SK-N-SH (cell line): ENCODE measurements at regions not wholly inside any gene's neighbourhood (a gene's known extent, or its start where the extent isn't known, plus 50 kb on each side); places are given as distances from the start of the nearest gene placed in this dataset.

ENCODE experiments used
- CTCF ChIA-PET: fragments of 300-600, 350-600 bp; formaldehyde crosslinking; extraction: SDS; loops from one replicate; lab custom pipeline; 2021; lab: Yijun Ruan, JAX
- POLR2A ChIA-PET: fragments of 350-600 bp; sonication (Branson Sonifier 250); formaldehyde crosslinking; extraction: SDS; loops from one replicate; lab custom pipeline; 2020; ENCODE audit warnings: antibody characterized with exemption, inconsistent platforms; lab: Yijun Ruan, JAX
- DNase-seq: peaks from one replicate; pipeline ENCODE4 v3.0.0; 2012
- H2AFZ ChIP-seq: fragments of 200-600 bp; sonication (generic); 2 replicates; pipeline ENCODE4 v1.8.1; 2016; ENCODE audit warnings: antibody characterized with exemption, mild to moderate bottlenecking, low read depth
- H3F3A ChIP-seq: fragments of 200-600 bp; sonication (generic); replicated peaks from 2 replicates; pipeline ENCODE3; 2016; ENCODE audit warnings: antibody characterized with exemption, mild to moderate bottlenecking; ENCODE audit not compliant: insufficient read depth
- H3K27ac ChIP-seq, 2 experiments: fragments of 200-500 bp in 1 of 2; fragments of 200-600 bp in 1 of 2; sonication (Bioruptor generic) in 1 of 2; sonication (generic), shearing (Covaris generic) in 1 of 2; 2 replicates each; pipeline versions ENCODE4 v1.5.1 to v1.6.1; 2014 to 2016; ENCODE audit warnings: low read depth in 2 of 2, inconsistent platforms in 1 of 2, low read length in 1 of 2, mild to moderate bottlenecking in 1 of 2, mixed read lengths in 1 of 2
- H3K27me3 ChIP-seq: fragments of 200-600 bp; sonication (generic), shearing (Covaris generic); 2 replicates; pipeline ENCODE4 v1.6.1; 2016; ENCODE audit warnings: mixed run types; ENCODE audit not compliant: insufficient read depth
- H3K36me3 ChIP-seq, 2 experiments: fragments of 200-500 bp in 1 of 2; fragments of 200-600 bp in 1 of 2; sonication (Bioruptor generic) in 1 of 2; sonication (generic) in 1 of 2; replicated peaks in 1 of 2; 2 replicates each; pipeline versions ENCODE3 to v1.5.1; 2014 to 2016; ENCODE audit warnings: low read length in 1 of 2, mild to moderate bottlenecking in 1 of 2; ENCODE audit not compliant: insufficient read depth in 2 of 2, control insufficient read depth in 1 of 2
- H3K4me1 ChIP-seq, 2 experiments: fragments of 200-500 bp in 1 of 2; fragments of 200-600 bp in 1 of 2; sonication (Bioruptor generic) in 1 of 2; sonication (generic), shearing (Covaris generic) in 1 of 2; 2 replicates each; pipeline versions ENCODE4 v1.5.1 to v1.6.1; 2014 to 2016; ENCODE audit warnings: low read depth in 1 of 2, low read length in 1 of 2, mixed run types in 1 of 2; ENCODE audit not compliant: insufficient read depth in 2 of 2, control insufficient read depth in 1 of 2
- H3K4me2 ChIP-seq: fragments of 200-600 bp; sonication (generic), shearing (Covaris generic); 2 replicates; pipeline ENCODE4 v1.6.1; 2017; ENCODE audit warnings: mixed run types
- H3K4me3 ChIP-seq, 2 experiments: fragments of 200-500 bp in 1 of 2; fragments of 200-600 bp in 1 of 2; sonication (Bioruptor generic) in 1 of 2; sonication (generic), shearing (Covaris generic) in 1 of 2; 2 replicates each; pipeline versions ENCODE4 v1.5.1 to v1.8.1; 2014 to 2016; ENCODE audit warnings: low read depth in 2 of 2, inconsistent platforms in 1 of 2, low read length in 1 of 2, mild to moderate bottlenecking in 1 of 2, mixed read lengths in 1 of 2, moderate library complexity in 1 of 2
- H3K79me2 ChIP-seq: fragments of 200-600 bp; sonication (generic); 2 replicates; pipeline ENCODE4 v1.8.1; 2017; ENCODE audit warnings: mild to moderate bottlenecking; ENCODE audit not compliant: insufficient read depth
- H3K9ac ChIP-seq: fragments of 200-600 bp; sonication (generic); 2 replicates; pipeline ENCODE4 v1.6.1; 2017; ENCODE audit warnings: mixed run types
- H3K9me2 ChIP-seq: fragments of 200-600 bp; sonication (generic); 2 replicates; pipeline ENCODE4 v1.6.1; 2017; ENCODE audit warnings: mixed run types
- H3K9me3 ChIP-seq: fragments of 200-600 bp; sonication (generic); 2 replicates; pipeline ENCODE4 v1.6.1; 2017; ENCODE audit warnings: mixed run types, mild to moderate bottlenecking, moderate library complexity
- H4K20me1 ChIP-seq: fragments of 200-600 bp; sonication (generic); 2 replicates; pipeline ENCODE4 v1.6.1; 2017; ENCODE audit warnings: mild to moderate bottlenecking, mixed run types; ENCODE audit not compliant: insufficient read depth
- CHD2 ChIP-seq: fragments of 150-350 bp; IDR thresholded peaks from 2 replicates; pipeline ENCODE4 v1.6.1; 2018; ENCODE audit warnings: low read length; ENCODE audit not compliant: partially characterized antibody
- FOXJ3 ChIP-seq: sonication (generic); formaldehyde crosslinking; IDR thresholded peaks from 2 replicates; pipeline ENCODE4 v1.5.1; 2020; ENCODE audit warnings: mild to moderate bottlenecking, missing genetic modification reagents
- FOXM1 ChIP-seq: IDR thresholded peaks from 2 replicates; pipeline ENCODE4 v1.4.0; 2012; ENCODE audit warnings: low read depth, mild to moderate bottlenecking
- IRF3 ChIP-seq: fragments of 150-350 bp; IDR thresholded peaks from 2 replicates; pipeline ENCODE4 v1.6.1; 2016; ENCODE audit warnings: mild to moderate bottlenecking, low read depth, low read length
- NRF1 ChIP-seq: IDR thresholded peaks from 2 replicates; pipeline ENCODE4 v1.6.1; 2012; ENCODE audit warnings: low read depth, mild to moderate bottlenecking, low read length
- POLR2AphosphoS5 ChIP-seq: IDR thresholded peaks from 2 replicates; pipeline ENCODE4 v1.6.1; 2012; ENCODE audit warnings: low read depth, low read length
- RXRA ChIP-seq: IDR thresholded peaks from 2 replicates; pipeline ENCODE4 v1.4.0; 2012; ENCODE audit warnings: low read depth, mild to moderate bottlenecking, borderline replicate concordance
- TCF12 ChIP-seq: IDR thresholded peaks from 2 replicates; pipeline ENCODE4 v1.4.0; 2012
- TEAD4 ChIP-seq: IDR thresholded peaks from 2 replicates; pipeline ENCODE4 v1.4.0; 2012; ENCODE audit warnings: mild to moderate bottlenecking, borderline replicate concordance; ENCODE audit not compliant: insufficient read depth
- USF1 ChIP-seq: IDR thresholded peaks from 2 replicates; pipeline ENCODE4 v1.4.0; 2012; ENCODE audit warnings: low read depth, borderline replicate concordance
- WGBS: methylation state at CpG from one replicate; pipeline ENCODE4 v1.1.6; 2017; ENCODE audit warnings: low lambda C conversion rate; 5-methylcytosine and 5-hydroxymethylcytosine counted together
- TF ChIP-seq, protein P1 (sequence below): IDR thresholded peaks from 2 replicates; pipeline ENCODE4 v1.4.0; 2012; ENCODE audit warnings: low read depth
- TF ChIP-seq, protein P2 (sequence below): IDR thresholded peaks from 2 replicates; pipeline ENCODE4 v1.4.0; 2012; ENCODE audit warnings: low read depth, borderline replicate concordance
- TF ChIP-seq, protein P3 (sequence below): IDR thresholded peaks from 2 replicates; pipeline ENCODE4; 2012

GRCh38 chr1:13878021-13878420, 178.0 kb downstream of the PRDM2 start:
- ChIA-PET CTCF (interaction anchor here (0.9 kb wide), 1 partner anchor 213 kb away, joined by 3 read pairs; no protein-coding TSS in a partner anchor), POLR2A (no interaction called here)

More at GRCh38 chr1:13878021-13878420, 178.0 kb downstream of the PRDM2 start:
- Histone ChIP-seq H3K4me2 (no peak overlapping the region), H3F3A (no peaks in the 10 kb centered on the region), H3K79me2 (no peaks in the 10 kb centered on the region), H3K4me3 (no peak overlapping the region), H3K4me1 (no peaks in the 10 kb centered on the region), H4K20me1 (no peaks in the 10 kb centered on the region), H2AFZ (no peak overlapping the region), H3K27me3 (no peaks in the 10 kb centered on the region; the same call in 1 of the 2 replicates), H3K9ac (no peak overlapping the region), H3K27ac (no peak overlapping the region), H3K9me3 (no peaks in the 10 kb centered on the region), H3K36me3 (no peaks in the 10 kb centered on the region), H3K9me2 (no peaks in the 10 kb centered on the region)
- TF ChIP-seq FOXJ3 (no peak), USF1 (no peak), IRF3 (no peak), POLR2AphosphoS5 (no peak), TEAD4 (no peak), FOXM1 (no peak), RXRA (no peak), NRF1 (no peak), TCF12 (no peak), CHD2 (no peak)
- TF ChIP-seq, protein P1, sequence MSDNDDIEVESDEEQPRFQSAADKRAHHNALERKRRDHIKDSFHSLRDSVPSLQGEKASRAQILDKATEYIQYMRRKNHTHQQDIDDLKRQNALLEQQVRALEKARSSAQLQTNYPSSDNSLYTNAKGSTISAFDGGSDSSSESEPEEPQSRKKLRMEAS = no peak
- TF ChIP-seq, protein P2, sequence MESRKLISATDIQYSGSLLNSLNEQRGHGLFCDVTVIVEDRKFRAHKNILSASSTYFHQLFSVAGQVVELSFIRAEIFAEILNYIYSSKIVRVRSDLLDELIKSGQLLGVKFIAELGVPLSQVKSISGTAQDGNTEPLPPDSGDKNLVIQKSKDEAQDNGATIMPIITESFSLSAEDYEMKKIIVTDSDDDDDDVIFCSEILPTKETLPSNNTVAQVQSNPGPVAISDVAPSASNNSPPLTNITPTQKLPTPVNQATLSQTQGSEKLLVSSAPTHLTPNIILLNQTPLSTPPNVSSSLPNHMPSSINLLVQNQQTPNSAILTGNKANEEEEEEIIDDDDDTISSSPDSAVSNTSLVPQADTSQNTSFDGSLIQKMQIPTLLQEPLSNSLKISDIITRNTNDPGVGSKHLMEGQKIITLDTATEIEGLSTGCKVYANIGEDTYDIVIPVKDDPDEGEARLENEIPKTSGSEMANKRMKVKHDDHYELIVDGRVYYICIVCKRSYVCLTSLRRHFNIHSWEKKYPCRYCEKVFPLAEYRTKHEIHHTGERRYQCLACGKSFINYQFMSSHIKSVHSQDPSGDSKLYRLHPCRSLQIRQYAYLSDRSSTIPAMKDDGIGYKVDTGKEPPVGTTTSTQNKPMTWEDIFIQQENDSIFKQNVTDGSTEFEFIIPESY = no peak
- TF ChIP-seq, protein P3, sequence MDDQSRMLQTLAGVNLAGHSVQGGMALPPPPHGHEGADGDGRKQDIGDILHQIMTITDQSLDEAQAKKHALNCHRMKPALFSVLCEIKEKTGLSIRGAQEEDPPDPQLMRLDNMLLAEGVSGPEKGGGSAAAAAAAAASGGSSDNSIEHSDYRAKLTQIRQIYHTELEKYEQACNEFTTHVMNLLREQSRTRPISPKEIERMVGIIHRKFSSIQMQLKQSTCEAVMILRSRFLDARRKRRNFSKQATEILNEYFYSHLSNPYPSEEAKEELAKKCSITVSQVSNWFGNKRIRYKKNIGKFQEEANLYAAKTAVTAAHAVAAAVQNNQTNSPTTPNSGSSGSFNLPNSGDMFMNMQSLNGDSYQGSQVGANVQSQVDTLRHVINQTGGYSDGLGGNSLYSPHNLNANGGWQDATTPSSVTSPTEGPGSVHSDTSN = no peak
- no peak for DNase-seq
- WGBS = 2% methylated on average over 7 of the region's 7 CpGs
